Heart left ventricle (tissue), 16 donors: ENCODE measurements at regions not wholly inside any gene's neighbourhood (a gene's known extent, or its start where the extent isn't known, plus 50 kb on each side); places are given as distances from the start of the nearest gene placed in this dataset.
"Not testable (repeated sequence)": the region's sequence is repeated elsewhere in the genome, so short reads cannot be mapped to it uniquely, and the experiment has no call there.

Source experiments
- ATAC-seq, 4 donors: fragments of 200-7000 bp; cut with Tn5 transposase; one replicate each; pipeline ENCODE4 v1.9.1; 2020 to 2022; ENCODE audit warnings: moderate library complexity in 4 of 4, mild to moderate bottlenecking in 3 of 4, moderate number of reproducible peaks in 1 of 4
- DNase-seq, 5 donors: peaks; one replicate each; pipeline ENCODE4 v3.0.0-alpha.2; 2020
- H3K27ac ChIP-seq, 12 donors: fragments of 200-600 bp; sonication (generic) in 4 of 12; one replicate each; pipeline versions ENCODE4 v1.5.0 to v1.8.0; 2016 to 2022; ENCODE audit warnings: mild to moderate bottlenecking in 2 of 12
- H3K27me3 ChIP-seq, 9 donors: fragments of 200-600 bp; sonication (generic) in 2 of 9; one replicate each; pipeline versions ENCODE4 v1.5.1 to v1.8.0; 2016 to 2022; ENCODE audit warnings: mild to moderate bottlenecking in 3 of 9
- H3K36me3 ChIP-seq, 9 donors: fragments of 200-600 bp; sonication (generic) in 2 of 9; one replicate each; pipeline versions ENCODE4 v1.5.0 to v1.8.0; 2018 to 2022; ENCODE audit warnings: mild to moderate bottlenecking in 2 of 9
- H3K4me1 ChIP-seq, 12 donors: fragments of 200-600 bp; sonication (generic) in 4 of 12; one replicate each; pipeline versions ENCODE4 v1.5.0 to v1.8.0; 2016 to 2022; ENCODE audit warnings: mild to moderate bottlenecking in 3 of 12
- H3K4me3 ChIP-seq, 12 donors: fragments of 200-600 bp; sonication (generic) in 4 of 12; one replicate each; pipeline versions ENCODE4 v1.5.0 to v1.8.0; 2017 to 2022; ENCODE audit warnings: mild to moderate bottlenecking in 9 of 12, moderate library complexity in 4 of 12
- H3K9me3 ChIP-seq, 12 donors: fragments of 200-600 bp; sonication (generic) in 4 of 12; one replicate each; pipeline versions ENCODE4 v1.5.0 to v1.8.0; 2016 to 2022; ENCODE audit warnings: mild to moderate bottlenecking in 1 of 12
- POLR2A ChIP-seq, 2 donors: fragments of 450-650 bp; IDR thresholded peaks; one replicate each; pipeline ENCODE4 v1.6.1; 2017; ENCODE audit warnings: antibody characterized with exemption in 2 of 2, mild to moderate bottlenecking in 2 of 2, moderate library complexity in 2 of 2
- WGBS, 4 donors: extraction: QIAGEN DNeasy Blood & Tissue Kit in 2 of 4; methylation state at CpG; one replicate each; pipeline versions ENCODE4 v1.1.5 to v1.1.7; 2013 to 2018; 5-methylcytosine and 5-hydroxymethylcytosine counted together
- intact Hi-C, 10 donors: fragments of 100-400 bp; cut with DNase I; formaldehyde crosslinking; loops; one replicate each; pipeline versions ENCODE4 v1.11.1 to v1.14.2; 2022
- TF ChIP-seq, protein P1 (sequence below), 12 donors: fragments of 200-600 bp; sonication (generic) in 4 of 12; IDR thresholded peaks; one replicate each; pipeline versions ENCODE4 v1.5.0 to v1.8.0; 2018 to 2022; ENCODE audit warnings: antibody characterized with exemption in 12 of 12, mild to moderate bottlenecking in 5 of 12
- donor health status: ischemic (EF 13 %, LVEDD 7.1; RV severe dilation, severe dysfunction).
- donor health status: healthy with polysubstance abuse.
- donor health status: DM: no; HTN: yes; CAD: no.
- donor health status: DM: no; HTN: no; CAD: no.
- donor health status: ischemic (EF 25% LVEDD 6.9; RV normal size, moderate dysfunction).
- donor health status: ischemic (EF 25% LVEDD 5.7; RV mildly dilated, moderate dysfunction).
- donor health status: healthy.
- donor health status: DM: yes; HTN: yes; CAD: no.
- donor health status: ischemic (EF 35%, LVEDD 5.7; RV mildly dilated, moderate dysfunction).
- donor health status: nonischemic (EF 11% LVEDD 7.7; RV severe dilation, severe dysfunction).
- donor health status: DM: yes; HTN: yes; CAD: no.
- donor health status: PGD.
- donor health status: ischemic (EF 29% LVEDD 5.4; RV normal size, mild dysfunction).
- donor health status: nonischemic (EF 23%, LVEDD 6.1; RV moderate dilation, normal function).

GRCh38 chr5:116872986-116873385 is 298.4 kb upstream of the SEMA6A start:
- intact Hi-C loops = no loop called here
- H3K4me1 ChIP-seq = no peaks in the 10 kb centered on the region
- H3K27me3 ChIP-seq = no peaks in the 10 kb centered on the region
- H3K4me3 ChIP-seq = no peak overlapping the region
- H3K9me3 ChIP-seq = peaks cover 0 to 10% (median 0%) of the 10 kb centered on the region in 12 donors
- DNase-seq (no peak), ATAC-seq (no peak)
- H3K27ac ChIP-seq = no peak overlapping the region
- TF ChIP-seq POLR2A (IDR thresholded peaks at IDR 0.05) = no peak
- TF ChIP-seq, protein P1, sequence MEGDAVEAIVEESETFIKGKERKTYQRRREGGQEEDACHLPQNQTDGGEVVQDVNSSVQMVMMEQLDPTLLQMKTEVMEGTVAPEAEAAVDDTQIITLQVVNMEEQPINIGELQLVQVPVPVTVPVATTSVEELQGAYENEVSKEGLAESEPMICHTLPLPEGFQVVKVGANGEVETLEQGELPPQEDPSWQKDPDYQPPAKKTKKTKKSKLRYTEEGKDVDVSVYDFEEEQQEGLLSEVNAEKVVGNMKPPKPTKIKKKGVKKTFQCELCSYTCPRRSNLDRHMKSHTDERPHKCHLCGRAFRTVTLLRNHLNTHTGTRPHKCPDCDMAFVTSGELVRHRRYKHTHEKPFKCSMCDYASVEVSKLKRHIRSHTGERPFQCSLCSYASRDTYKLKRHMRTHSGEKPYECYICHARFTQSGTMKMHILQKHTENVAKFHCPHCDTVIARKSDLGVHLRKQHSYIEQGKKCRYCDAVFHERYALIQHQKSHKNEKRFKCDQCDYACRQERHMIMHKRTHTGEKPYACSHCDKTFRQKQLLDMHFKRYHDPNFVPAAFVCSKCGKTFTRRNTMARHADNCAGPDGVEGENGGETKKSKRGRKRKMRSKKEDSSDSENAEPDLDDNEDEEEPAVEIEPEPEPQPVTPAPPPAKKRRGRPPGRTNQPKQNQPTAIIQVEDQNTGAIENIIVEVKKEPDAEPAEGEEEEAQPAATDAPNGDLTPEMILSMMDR (IDR thresholded peaks at IDR 0.05) = no peak
- no peaks in the 10 kb centered on the region for H3K36me3 ChIP-seq
- WGBS, 4 donors = 63 to 84% (median 77%) methylated on average over 1 of the region's 1 CpG

- no peak for TF ChIP-seq POLR2A (IDR thresholded peaks at IDR 0.05)
- TF ChIP-seq, protein P1 (IDR thresholded peaks at IDR 0.05) = no peak
These were observed 297.9 kb upstream of the SEMA6A start for GRCh38 chr5:116872486-116872885.

DNA sequence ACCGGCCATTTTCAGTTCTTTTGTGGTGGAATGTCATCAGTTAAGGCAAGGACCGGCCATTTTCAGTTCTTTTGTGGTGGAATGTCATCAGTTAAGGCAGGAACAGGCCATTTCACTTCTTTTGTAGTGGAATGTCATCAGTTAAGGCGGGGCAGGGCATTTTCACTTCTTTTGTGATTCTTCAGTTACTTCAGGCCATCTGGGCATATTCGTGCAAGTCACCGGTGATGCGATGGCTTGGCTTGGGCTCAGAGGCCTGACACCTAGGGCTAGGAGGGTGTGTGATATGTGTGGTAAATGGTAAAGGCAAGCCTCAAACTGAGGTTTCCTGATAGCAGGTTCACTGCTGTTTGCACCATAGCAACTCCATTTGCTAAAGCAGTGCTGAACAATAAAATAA is 293.2 kb upstream of the SEMA6A start:
- H3K27me3 ChIP-seq, H3K27ac ChIP-seq, H3K9me3 ChIP-seq, intact Hi-C loops, ATAC-seq, DNase-seq, H3K4me1 ChIP-seq, H3K36me3 ChIP-seq, H3K4me3 ChIP-seq: not testable (repeated sequence)
- 88 to 93% (median 92%) methylated on average over 6 of the region's 6 CpGs for WGBS, 4 donors

More at GRCh38 chr5:116872486-116872885, 297.9 kb upstream of the SEMA6A start:
- no peak overlapping the region for H3K27ac ChIP-seq
- H3K27me3 ChIP-seq = no peaks in the 10 kb centered on the region
- no peak for DNase-seq
- ATAC-seq = no peak
- H3K36me3 ChIP-seq = no peaks in the 10 kb centered on the region
- peaks cover 0 to 10% (median 0%) of the 10 kb centered on the region in 12 donors for H3K9me3 ChIP-seq
- WGBS, 4 donors = 71 to 88% (median 78%) methylated on average over 2 of the region's 2 CpGs
- H3K4me3 ChIP-seq = no peak overlapping the region
- H3K4me1 ChIP-seq = no peaks in the 10 kb centered on the region
- intact Hi-C loops = no loop called here

- Histone ChIP-seq H3K27ac (no peak overlapping the region), H3K4me3 (no peak overlapping the region), H3K36me3 (no peaks in the 10 kb centered on the region), H3K4me1 (peaks cover 0 to 10% (median 0%) of the 10 kb centered on the region in 12 donors), H3K27me3 (no peaks in the 10 kb centered on the region), H3K9me3 (peaks cover 0 to 10% (median 0%) of the 10 kb centered on the region in 12 donors)
- intact Hi-C loops = no loop called here
- DNase-seq (no peak), ATAC-seq (no peak)
- TF ChIP-seq, protein P1 (IDR thresholded peaks at IDR 0.05) = no peak
- TF ChIP-seq POLR2A (IDR thresholded peaks at IDR 0.05) = no peak
- 66 to 71% (median 68%) methylated on average over 2 of the region's 2 CpGs for WGBS, 4 donors
These were observed 291.0 kb upstream of the SEMA6A start for GRCh38 chr5:116865651-116866050.

GRCh38 chr5:116864838-116865190 is 290.2 kb upstream of the SEMA6A start:
- ATAC-seq (no peak), DNase-seq (no peak)
- peaks cover 0 to 9% (median 0%) of the 10 kb centered on the region in 12 donors for H3K9me3 ChIP-seq
- TF ChIP-seq POLR2A (IDR thresholded peaks at IDR 0.05) = no peak
- TF ChIP-seq, protein P1 (IDR thresholded peaks at IDR 0.05) = no peak
- no peaks in the 10 kb centered on the region for H3K36me3 ChIP-seq
- H3K27me3 ChIP-seq = no peaks in the 10 kb centered on the region
- peaks cover 0 to 10% (median 0%) of the 10 kb centered on the region in 12 donors for H3K4me1 ChIP-seq
- H3K27ac ChIP-seq = no peak overlapping the region
- intact Hi-C loops = no loop called here
- H3K4me3 ChIP-seq = no peak overlapping the region
